Heart left ventricle (tissue), 16 donors: ENCODE measurements at regions not wholly inside any gene's neighbourhood (a gene's known extent, or its start where the extent isn't known, plus 50 kb on each side); places are given as distances from the start of the nearest gene placed in this dataset.

Experiments
- ATAC-seq, 4 donors: fragments of 200-7000 bp; cut with Tn5 transposase; one replicate each; pipeline ENCODE4 v1.9.1; 2020 to 2022; ENCODE audit warnings: moderate library complexity in 4 of 4, mild to moderate bottlenecking in 3 of 4, moderate number of reproducible peaks in 1 of 4
- DNase-seq, 5 donors: peaks; one replicate each; pipeline ENCODE4 v3.0.0-alpha.2; 2020
- H3K27ac ChIP-seq, 12 donors: fragments of 200-600 bp; sonication (generic) in 4 of 12; one replicate each; pipeline versions ENCODE4 v1.5.0 to v1.8.0; 2016 to 2022; ENCODE audit warnings: mild to moderate bottlenecking in 2 of 12
- H3K27me3 ChIP-seq, 9 donors: fragments of 200-600 bp; sonication (generic) in 2 of 9; one replicate each; pipeline versions ENCODE4 v1.5.1 to v1.8.0; 2016 to 2022; ENCODE audit warnings: mild to moderate bottlenecking in 3 of 9
- H3K36me3 ChIP-seq, 9 donors: fragments of 200-600 bp; sonication (generic) in 2 of 9; one replicate each; pipeline versions ENCODE4 v1.5.0 to v1.8.0; 2018 to 2022; ENCODE audit warnings: mild to moderate bottlenecking in 2 of 9
- H3K4me1 ChIP-seq, 12 donors: fragments of 200-600 bp; sonication (generic) in 4 of 12; one replicate each; pipeline versions ENCODE4 v1.5.0 to v1.8.0; 2016 to 2022; ENCODE audit warnings: mild to moderate bottlenecking in 3 of 12
- H3K4me3 ChIP-seq, 12 donors: fragments of 200-600 bp; sonication (generic) in 4 of 12; one replicate each; pipeline versions ENCODE4 v1.5.0 to v1.8.0; 2017 to 2022; ENCODE audit warnings: mild to moderate bottlenecking in 9 of 12, moderate library complexity in 4 of 12
- H3K9me3 ChIP-seq, 12 donors: fragments of 200-600 bp; sonication (generic) in 4 of 12; one replicate each; pipeline versions ENCODE4 v1.5.0 to v1.8.0; 2016 to 2022; ENCODE audit warnings: mild to moderate bottlenecking in 1 of 12
- POLR2A ChIP-seq, 2 donors: fragments of 450-650 bp; IDR thresholded peaks; one replicate each; pipeline ENCODE4 v1.6.1; 2017; ENCODE audit warnings: antibody characterized with exemption in 2 of 2, mild to moderate bottlenecking in 2 of 2, moderate library complexity in 2 of 2
- WGBS, 4 donors: extraction: QIAGEN DNeasy Blood & Tissue Kit in 2 of 4; methylation state at CpG; one replicate each; pipeline versions ENCODE4 v1.1.5 to v1.1.7; 2013 to 2018; 5-methylcytosine and 5-hydroxymethylcytosine counted together
- intact Hi-C, 10 donors: fragments of 100-400 bp; cut with DNase I; formaldehyde crosslinking; loops; one replicate each; pipeline versions ENCODE4 v1.11.1 to v1.14.2; 2022
- TF ChIP-seq, protein P1 (sequence below), 12 donors: fragments of 200-600 bp; sonication (generic) in 4 of 12; IDR thresholded peaks; one replicate each; pipeline versions ENCODE4 v1.5.0 to v1.8.0; 2018 to 2022; ENCODE audit warnings: antibody characterized with exemption in 12 of 12, mild to moderate bottlenecking in 5 of 12
- donor health status: ischemic (EF 13 %, LVEDD 7.1; RV severe dilation, severe dysfunction).
- donor health status: healthy with polysubstance abuse.
- donor health status: DM: no; HTN: yes; CAD: no.
- donor health status: DM: no; HTN: no; CAD: no.
- donor health status: ischemic (EF 25% LVEDD 6.9; RV normal size, moderate dysfunction).
- donor health status: ischemic (EF 25% LVEDD 5.7; RV mildly dilated, moderate dysfunction).
- donor health status: healthy.
- donor health status: DM: yes; HTN: yes; CAD: no.
- donor health status: ischemic (EF 35%, LVEDD 5.7; RV mildly dilated, moderate dysfunction).
- donor health status: nonischemic (EF 11% LVEDD 7.7; RV severe dilation, severe dysfunction).
- donor health status: DM: yes; HTN: yes; CAD: no.
- donor health status: PGD.
- donor health status: ischemic (EF 29% LVEDD 5.4; RV normal size, mild dysfunction).
- donor health status: nonischemic (EF 23%, LVEDD 6.1; RV moderate dilation, normal function).

DNA sequence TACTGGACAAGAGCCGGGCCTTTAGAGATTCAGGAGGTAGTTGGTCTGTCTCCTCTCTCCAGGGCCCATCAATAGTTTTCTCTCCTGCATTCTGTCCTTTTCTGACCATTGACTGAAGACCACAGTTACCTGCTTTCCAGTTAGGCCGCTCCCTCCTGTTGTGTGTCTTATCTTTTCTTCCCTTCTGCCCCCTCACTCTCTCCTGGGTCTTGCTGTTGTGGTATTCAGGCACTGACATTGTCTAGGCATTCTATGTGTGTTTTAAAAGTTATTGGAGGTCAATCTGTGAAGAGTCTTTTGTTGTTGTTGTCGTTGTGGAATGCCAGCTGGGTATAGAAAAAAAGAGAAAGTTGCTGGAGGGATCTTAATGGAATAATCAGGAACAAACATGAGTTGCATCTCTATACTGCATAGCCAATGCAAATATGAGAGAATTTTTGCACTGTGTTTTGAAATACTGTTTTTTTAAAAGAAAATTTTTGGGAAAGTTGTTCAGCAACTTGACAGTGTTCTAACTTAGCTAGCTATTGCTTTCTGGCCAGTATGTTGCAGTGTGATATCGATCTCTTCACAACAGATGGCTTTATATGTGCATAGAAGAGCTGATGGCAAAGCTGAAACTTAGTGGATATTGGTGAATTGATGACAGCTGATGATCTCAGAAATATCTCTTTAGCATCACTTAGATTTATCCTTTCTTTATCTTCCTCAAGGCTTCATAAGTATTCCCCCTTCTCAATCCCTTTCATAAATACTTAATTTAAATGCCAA lies 240.7 kb downstream of the C4orf33 start:
- Histone ChIP-seq H3K27ac (no peak overlapping the region), H3K4me1 (no peaks in the 10 kb centered on the region), H3K4me3 (no peak overlapping the region), H3K27me3 (no peaks in the 10 kb centered on the region), H3K9me3 (no peaks in the 10 kb centered on the region), H3K36me3 (no peaks in the 10 kb centered on the region)
- intact Hi-C loops, result no loop called here
- WGBS, 4 donors, result 76 to 82% (median 80%) methylated on average over 4 of the region's 4 CpGs
- no peak for DNase-seq
- no peak for ATAC-seq
- TF ChIP-seq POLR2A (IDR thresholded peaks at IDR 0.05), result no peak
- TF ChIP-seq, protein P1, sequence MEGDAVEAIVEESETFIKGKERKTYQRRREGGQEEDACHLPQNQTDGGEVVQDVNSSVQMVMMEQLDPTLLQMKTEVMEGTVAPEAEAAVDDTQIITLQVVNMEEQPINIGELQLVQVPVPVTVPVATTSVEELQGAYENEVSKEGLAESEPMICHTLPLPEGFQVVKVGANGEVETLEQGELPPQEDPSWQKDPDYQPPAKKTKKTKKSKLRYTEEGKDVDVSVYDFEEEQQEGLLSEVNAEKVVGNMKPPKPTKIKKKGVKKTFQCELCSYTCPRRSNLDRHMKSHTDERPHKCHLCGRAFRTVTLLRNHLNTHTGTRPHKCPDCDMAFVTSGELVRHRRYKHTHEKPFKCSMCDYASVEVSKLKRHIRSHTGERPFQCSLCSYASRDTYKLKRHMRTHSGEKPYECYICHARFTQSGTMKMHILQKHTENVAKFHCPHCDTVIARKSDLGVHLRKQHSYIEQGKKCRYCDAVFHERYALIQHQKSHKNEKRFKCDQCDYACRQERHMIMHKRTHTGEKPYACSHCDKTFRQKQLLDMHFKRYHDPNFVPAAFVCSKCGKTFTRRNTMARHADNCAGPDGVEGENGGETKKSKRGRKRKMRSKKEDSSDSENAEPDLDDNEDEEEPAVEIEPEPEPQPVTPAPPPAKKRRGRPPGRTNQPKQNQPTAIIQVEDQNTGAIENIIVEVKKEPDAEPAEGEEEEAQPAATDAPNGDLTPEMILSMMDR (IDR thresholded peaks at IDR 0.05), result no peak

GRCh38 chr4:129337228-129337620 lies 241.3 kb downstream of the C4orf33 start:
- H3K36me3 ChIP-seq, result no peaks in the 10 kb centered on the region
- no peaks in the 10 kb centered on the region for H3K27me3 ChIP-seq
- no peak overlapping the region for H3K27ac ChIP-seq
- intact Hi-C loops, result no loop called here
- H3K4me1 ChIP-seq, result peaks cover 0 to 1% (median 0%) of the 10 kb centered on the region in 12 donors
- H3K4me3 ChIP-seq, result no peak overlapping the region
- TF ChIP-seq, protein P1 (IDR thresholded peaks at IDR 0.05), result no peak
- TF ChIP-seq POLR2A (IDR thresholded peaks at IDR 0.05), result no peak
- ATAC-seq (no peak), DNase-seq (no peak)
- WGBS, 4 donors, result 92 to 94% (median 92%) methylated on average over 4 of the region's 4 CpGs
- no peaks in the 10 kb centered on the region for H3K9me3 ChIP-seq

- intact Hi-C loops, result loop anchor here in 1 of 10 donors (5.0 kb wide), 1 partner anchor 299 kb away; no protein-coding TSS in a partner anchor
- no peak for DNase-seq
- Histone ChIP-seq H3K27ac (peak overlapping the region in 1 of 12 donors; percentile 81), H3K4me3 (peak overlapping the region in 2 of 12 donors; percentile 9 to 15), H3K36me3 (no peaks in the 10 kb centered on the region), H3K4me1 (peaks cover 0 to 23% (median 0%) of the 10 kb centered on the region in 12 donors), H3K27me3 (no peaks in the 10 kb centered on the region), H3K9me3 (no peaks in the 10 kb centered on the region)
- TF ChIP-seq POLR2A (IDR thresholded peaks at IDR 0.05), result no peak
- TF ChIP-seq, protein P1 (IDR thresholded peaks at IDR 0.05), result no peak
- WGBS, 4 donors, result 46 to 68% (median 50%) methylated on average over 5 of the region's 5 CpGs
- ATAC-seq, result peak in 3 of 4 donors; percentile 60 to 82 (median 76)
These were observed 247.0 kb downstream of the C4orf33 start for GRCh38 chr4:129342819-129343408.

DNA sequence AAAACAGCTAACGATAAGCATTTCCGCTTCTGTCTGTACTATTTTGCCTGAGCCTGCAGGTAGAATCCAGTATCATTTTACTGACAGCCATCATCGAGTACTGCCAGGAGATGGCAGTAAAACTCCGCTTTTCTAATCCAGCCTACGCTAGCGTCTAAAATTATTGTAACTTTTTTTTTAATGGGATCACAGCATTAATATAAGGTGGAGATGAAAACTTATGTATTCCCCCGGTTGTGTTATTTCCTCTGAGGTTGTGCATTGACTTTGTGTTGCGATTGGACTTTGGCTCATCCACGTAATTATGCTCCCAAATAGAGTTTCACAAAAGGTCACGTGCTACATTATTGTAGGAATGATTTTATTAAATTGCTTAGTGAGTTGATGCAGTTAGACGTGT lies 248.1 kb downstream of the C4orf33 start:
- intact Hi-C loops, result loop anchor here in 1 of 10 donors (5.0 kb wide), 1 partner anchor 298 kb away; no protein-coding TSS in a partner anchor
- peak in 2 of 4 donors; percentile 50 to 71 for ATAC-seq
- Histone ChIP-seq H3K9me3 (no peaks in the 10 kb centered on the region), H3K4me1 (peaks cover 0 to 23% (median 0%) of the 10 kb centered on the region in 12 donors), H3K36me3 (no peaks in the 10 kb centered on the region), H3K27me3 (peaks cover 0 to 5% (median 0%) of the 10 kb centered on the region in 9 donors), H3K4me3 (no peak overlapping the region), H3K27ac (no peak overlapping the region)
- TF ChIP-seq POLR2A (IDR thresholded peaks at IDR 0.05), result no peak
- TF ChIP-seq, protein P1 (IDR thresholded peaks at IDR 0.05), result peak; percentile 42 to 67 (median 54)
- 26 to 32% (median 30%) methylated on average over 11 of the region's 11 CpGs for WGBS, 4 donors
- no peak for DNase-seq
